ENCODE measurements at regions not wholly inside any gene's neighbourhood (a gene's known extent, or its start where the extent isn't known, plus 50 kb on each side); places are given as distances from the start of the nearest gene placed in this dataset.
"Not testable (repeated sequence)": the region's sequence is repeated elsewhere in the genome, so short reads cannot be mapped to it uniquely, and the experiment has no call there.

DNA sequence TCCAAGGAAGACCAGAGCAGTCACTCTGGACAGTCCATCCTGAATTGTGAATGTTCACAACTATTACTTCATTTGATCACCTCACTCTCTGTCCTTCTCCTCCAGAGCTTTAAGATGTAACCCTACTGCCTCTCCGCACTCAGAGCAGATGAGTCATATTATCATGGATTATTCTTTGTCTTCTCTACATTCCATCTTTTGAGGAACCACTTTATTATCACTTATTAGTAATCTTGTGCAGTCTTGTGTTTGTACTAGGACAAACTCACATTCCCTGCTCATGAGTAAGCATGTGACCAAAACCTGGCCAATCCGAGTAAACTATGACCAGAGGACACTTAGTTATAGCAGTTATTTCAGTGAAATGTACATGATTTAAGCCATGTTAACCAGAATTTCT is 401.5 kb upstream of the ADGRB3 start:
- TF ChIP-seq, protein P1, sequence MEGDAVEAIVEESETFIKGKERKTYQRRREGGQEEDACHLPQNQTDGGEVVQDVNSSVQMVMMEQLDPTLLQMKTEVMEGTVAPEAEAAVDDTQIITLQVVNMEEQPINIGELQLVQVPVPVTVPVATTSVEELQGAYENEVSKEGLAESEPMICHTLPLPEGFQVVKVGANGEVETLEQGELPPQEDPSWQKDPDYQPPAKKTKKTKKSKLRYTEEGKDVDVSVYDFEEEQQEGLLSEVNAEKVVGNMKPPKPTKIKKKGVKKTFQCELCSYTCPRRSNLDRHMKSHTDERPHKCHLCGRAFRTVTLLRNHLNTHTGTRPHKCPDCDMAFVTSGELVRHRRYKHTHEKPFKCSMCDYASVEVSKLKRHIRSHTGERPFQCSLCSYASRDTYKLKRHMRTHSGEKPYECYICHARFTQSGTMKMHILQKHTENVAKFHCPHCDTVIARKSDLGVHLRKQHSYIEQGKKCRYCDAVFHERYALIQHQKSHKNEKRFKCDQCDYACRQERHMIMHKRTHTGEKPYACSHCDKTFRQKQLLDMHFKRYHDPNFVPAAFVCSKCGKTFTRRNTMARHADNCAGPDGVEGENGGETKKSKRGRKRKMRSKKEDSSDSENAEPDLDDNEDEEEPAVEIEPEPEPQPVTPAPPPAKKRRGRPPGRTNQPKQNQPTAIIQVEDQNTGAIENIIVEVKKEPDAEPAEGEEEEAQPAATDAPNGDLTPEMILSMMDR (IDR thresholded peaks at IDR 0.05; ENCODE audit: control insufficient read depth, extremely low read depth, insufficient read depth), result no peak
- no peak overlapping the region for H3K4me3 ChIP-seq (ENCODE audit: low read depth, low read length)
- DNase-seq (ENCODE audit: low read depth), result no peak

DNA sequence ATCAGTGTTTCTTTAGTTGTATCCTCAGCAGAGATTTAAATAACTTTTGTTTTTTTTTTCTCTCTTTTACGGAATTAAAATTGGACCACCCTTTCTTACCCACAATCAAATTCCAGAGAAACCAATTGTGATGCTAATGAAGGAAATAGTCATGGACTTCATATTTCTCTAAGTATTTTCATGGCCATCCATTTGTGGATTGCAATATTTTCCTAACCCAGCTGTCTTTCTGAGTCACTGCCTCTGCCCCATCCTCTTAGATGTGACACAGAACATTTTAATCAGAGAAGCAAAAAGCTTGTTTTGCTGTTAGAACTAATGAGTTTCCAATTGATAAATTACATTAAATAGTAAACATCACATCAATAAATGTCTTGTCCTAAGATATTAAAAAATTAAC is 405.5 kb upstream of the ADGRB3 start:
- DNase-seq (ENCODE audit: low read depth), result no peak
- H3K4me3 ChIP-seq (ENCODE audit: low read depth, low read length), result no peak overlapping the region
- TF ChIP-seq, protein P1 (IDR thresholded peaks at IDR 0.05; ENCODE audit: control insufficient read depth, extremely low read depth, insufficient read depth), result no peak

DNA sequence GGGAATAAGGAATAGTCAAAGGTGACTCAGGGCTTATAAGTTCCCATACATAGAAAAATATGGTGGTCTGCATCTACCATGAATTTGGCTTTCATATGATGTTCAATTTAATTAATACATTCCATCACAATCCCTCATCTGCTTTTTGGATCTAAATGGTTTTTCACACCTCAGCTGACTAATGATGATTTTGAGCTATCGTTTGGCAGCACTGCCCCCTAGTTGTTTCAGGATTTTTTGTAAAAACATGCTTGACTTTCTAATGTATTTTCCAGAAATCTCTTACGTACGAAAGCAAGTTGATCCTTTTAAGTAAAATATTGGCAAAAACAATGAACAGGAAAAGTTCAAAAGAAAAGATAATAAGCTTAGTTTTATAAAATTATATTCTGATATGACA is 408.6 kb upstream of the ADGRB3 start:
- TF ChIP-seq, protein P1 (IDR thresholded peaks at IDR 0.05; ENCODE audit: control insufficient read depth, extremely low read depth, insufficient read depth), result peak; percentile 38; the same call in 1 of the 2 replicates
- DNase-seq (ENCODE audit: low read depth), result no peak
- H3K4me3 ChIP-seq (ENCODE audit: low read depth, low read length), result no peak overlapping the region

DNA sequence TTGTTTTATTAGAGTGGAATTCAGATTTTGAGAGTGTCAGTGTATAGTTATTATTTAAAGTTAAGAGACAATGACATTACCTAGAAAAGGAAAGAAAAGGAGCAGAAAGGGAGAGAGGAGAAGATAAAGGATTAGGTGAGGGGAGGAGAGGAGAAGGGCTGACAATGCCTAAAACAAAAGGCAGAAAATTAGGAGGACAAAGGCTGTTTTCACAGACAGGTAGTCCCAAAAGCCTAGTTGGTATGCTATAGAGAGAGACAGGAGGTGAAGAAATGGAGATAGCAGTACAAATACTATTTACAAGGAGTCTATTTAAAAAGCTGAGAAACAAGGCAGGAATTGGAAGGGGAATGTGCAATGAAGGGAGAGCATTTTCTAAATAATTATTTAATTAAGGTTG is 409.4 kb upstream of the ADGRB3 start:
- no peak for DNase-seq (ENCODE audit: low read depth)
- H3K4me3 ChIP-seq (ENCODE audit: low read depth, low read length), result no peak overlapping the region
- TF ChIP-seq, protein P1 (IDR thresholded peaks at IDR 0.05; ENCODE audit: control insufficient read depth, extremely low read depth, insufficient read depth), result no peak

DNA sequence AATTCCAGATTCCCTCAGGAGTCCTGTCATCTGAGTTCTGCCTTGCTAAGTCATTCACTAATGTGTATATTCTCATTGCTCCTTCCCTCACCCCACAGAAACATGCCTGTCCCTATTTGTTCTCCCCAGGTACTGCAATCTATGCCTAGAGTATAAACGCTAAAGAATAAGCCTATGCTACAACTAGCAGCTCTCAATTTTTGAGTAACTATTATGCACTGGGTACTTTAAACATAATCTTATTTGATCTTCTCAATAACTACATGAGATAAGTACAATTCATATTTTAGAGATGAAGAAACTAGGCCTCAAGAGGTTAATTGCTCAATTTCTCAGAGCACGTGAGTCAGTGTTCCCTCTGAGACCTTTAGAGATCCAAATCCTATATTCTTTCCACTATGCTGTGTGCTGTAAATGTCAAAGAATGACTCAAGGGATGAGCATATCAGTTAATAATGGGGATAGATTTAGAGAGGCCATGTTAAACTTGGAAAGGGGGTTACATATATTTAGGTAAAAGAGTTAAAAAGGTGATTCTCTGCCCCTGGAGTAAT is 423.8 kb upstream of the ADGRB3 start:
- no peak for DNase-seq (ENCODE audit: low read depth)
- H3K4me3 ChIP-seq (ENCODE audit: low read depth, low read length), result no peak overlapping the region
- TF ChIP-seq, protein P1 (IDR thresholded peaks at IDR 0.05; ENCODE audit: control insufficient read depth, extremely low read depth, insufficient read depth), result no peak

DNA sequence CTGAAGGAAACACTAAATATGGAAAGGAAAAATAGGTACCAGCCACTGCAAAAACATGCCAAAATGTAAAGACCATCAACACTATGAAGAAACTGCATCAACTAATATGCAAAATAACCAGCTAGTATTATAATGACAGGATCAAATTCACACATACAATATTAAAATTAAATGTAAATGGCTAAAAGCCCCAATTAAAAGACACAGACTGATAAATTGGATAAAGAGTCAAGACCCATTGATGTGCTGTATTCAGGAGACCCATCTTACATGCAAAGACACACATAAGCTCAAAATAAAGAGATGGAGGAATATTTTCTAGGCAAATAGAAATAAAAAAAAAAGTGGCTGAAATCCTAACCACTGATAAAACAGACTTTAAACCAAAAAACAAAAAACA is 427.5 kb upstream of the ADGRB3 start:
- DNase-seq (ENCODE audit: low read depth); H3K4me3 ChIP-seq (ENCODE audit: low read depth, low read length): not testable (repeated sequence)

DNA sequence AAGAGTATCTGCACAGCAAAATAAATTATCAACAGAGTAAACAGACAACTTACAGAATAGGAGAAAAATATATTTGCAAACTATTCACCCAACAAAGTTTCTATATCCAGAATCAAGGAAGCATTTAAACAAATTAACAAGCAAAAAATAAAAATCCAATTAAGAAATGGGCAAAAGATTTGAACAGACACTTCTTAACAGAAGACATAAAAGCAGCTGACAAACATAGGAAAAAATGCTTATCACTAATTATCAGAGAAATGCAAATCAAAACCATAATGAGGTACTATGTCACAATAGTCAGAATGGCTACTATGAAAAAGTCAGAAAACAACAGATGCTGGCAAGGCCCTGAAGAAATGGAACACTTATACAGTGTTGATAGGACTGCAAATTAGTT is 434.2 kb upstream of the ADGRB3 start:
- H3K4me3 ChIP-seq (ENCODE audit: low read depth, low read length), result no peak overlapping the region
- DNase-seq (ENCODE audit: low read depth), result no peak
- TF ChIP-seq, protein P1 (IDR thresholded peaks at IDR 0.05; ENCODE audit: control insufficient read depth, extremely low read depth, insufficient read depth), result no peak

All from LNCaP clone FGC (cell line).